HG02870 (cell line): ENCODE measurements at regions not wholly inside any gene's neighbourhood (a gene's known extent, or its start where the extent isn't known, plus 50 kb on each side); places are given as distances from the start of the nearest gene placed in this dataset.

Experiments used
- ATAC-seq: cut with Tn5 transposase; IDR thresholded peaks from one replicate; pipeline ENCODE4 v1.9.1; 2021; ENCODE audit warnings: mild to moderate bottlenecking, moderate library complexity; ENCODE audit not compliant: unreplicated experiment

- ATAC-seq, result no peak
Observed at GRCh38 chr11:88405853-88406252, 68.3 kb upstream of the CTSC start.

- no peak for ATAC-seq
Observed at GRCh38 chr11:88404932-88405710, 67.6 kb upstream of the CTSC start.

- ATAC-seq, result no peak
Observed at GRCh38 chr11:88404391-88404790, 66.9 kb upstream of the CTSC start.

- no peak for ATAC-seq
Observed at GRCh38 chr11:88402784-88403183, 65.2 kb upstream of the CTSC start.

- no peak for ATAC-seq
Observed at GRCh38 chr11:88402192-88402715, 64.7 kb upstream of the CTSC start.

GRCh38 chr11:88398791-88399570 is 61.4 kb upstream of the CTSC start:
- no peak for ATAC-seq

GRCh38 chr11:88398372-88398771 is 60.8 kb upstream of the CTSC start:
- ATAC-seq, result no peak

GRCh38 chr11:88390254-88390653 is 52.7 kb upstream of the CTSC start:
- ATAC-seq, result no peak

- no peak for ATAC-seq
Observed at GRCh38 chr11:88387957-88388356, 50.4 kb upstream of the CTSC start.
